GM18868 (cell line): ENCODE measurements at regions not wholly inside any gene's neighbourhood (a gene's known extent, or its start where the extent isn't known, plus 50 kb on each side); places are given as distances from the start of the nearest gene placed in this dataset.
A peak's percentile ranks its signal among the peaks of the same experiment; 100 is the strongest.

Experiments used
- ATAC-seq: cut with Tn5 transposase; IDR thresholded peaks from one replicate; pipeline ENCODE4 v1.9.1; 2021; ENCODE audit warnings: mild to moderate bottlenecking, moderate library complexity; ENCODE audit not compliant: unreplicated experiment

GRCh38 chr9:12060811-12061210 is 632.4 kb upstream of the TYRP1 start:
- no peak for ATAC-seq

- no peak for ATAC-seq
Observed at GRCh38 chr9:12065050-12065449, 628.1 kb upstream of the TYRP1 start.

GRCh38 chr9:12065686-12066085 is 627.5 kb upstream of the TYRP1 start:
- no peak for ATAC-seq

- no peak for ATAC-seq
Observed at GRCh38 chr9:12066455-12067035, 626.6 kb upstream of the TYRP1 start.

- no peak for ATAC-seq
Observed at GRCh38 chr9:12069366-12069765, 623.8 kb upstream of the TYRP1 start.

GRCh38 chr9:12085399-12085798 is 607.8 kb upstream of the TYRP1 start:
- no peak for ATAC-seq

GRCh38 chr9:12091865-12092527 is 601.2 kb upstream of the TYRP1 start:
- ATAC-seq: no peak

GRCh38 chr9:12094046-12094445 is 599.1 kb upstream of the TYRP1 start:
- ATAC-seq: no peak

GRCh38 chr9:12095931-12096330 is 597.3 kb upstream of the TYRP1 start:
- ATAC-seq: no peak

GRCh38 chr9:12133416-12133815 is 559.8 kb upstream of the TYRP1 start:
- no peak for ATAC-seq

GRCh38 chr9:12141422-12141821 is 551.8 kb upstream of the TYRP1 start:
- no peak for ATAC-seq

GRCh38 chr9:12155401-12156134 is 537.6 kb upstream of the TYRP1 start:
- ATAC-seq: no peak

GRCh38 chr9:12162181-12162815 is 530.9 kb upstream of the TYRP1 start:
- no peak for ATAC-seq

GRCh38 chr9:12163723-12164458 is 529.3 kb upstream of the TYRP1 start:
- no peak for ATAC-seq

GRCh38 chr9:12166518-12166917 is 526.7 kb upstream of the TYRP1 start:
- ATAC-seq: peak; percentile 46

GRCh38 chr9:12170456-12170855 is 522.7 kb upstream of the TYRP1 start:
- ATAC-seq: no peak

GRCh38 chr9:12178634-12179033 is 514.6 kb upstream of the TYRP1 start:
- no peak for ATAC-seq

- no peak for ATAC-seq
Observed at GRCh38 chr9:12182806-12183205, 510.4 kb upstream of the TYRP1 start.

GRCh38 chr9:12183321-12183720 is 509.9 kb upstream of the TYRP1 start:
- ATAC-seq: no peak

- ATAC-seq: no peak
Observed at GRCh38 chr9:12185856-12186255, 507.3 kb upstream of the TYRP1 start.

- ATAC-seq: no peak
Observed at GRCh38 chr9:12191630-12192029, 501.6 kb upstream of the TYRP1 start.
